Activated T-cell treated with anti-CD3 and anti-CD28 coated beads, Interleukin-2, amount 50 U/mL, for 4 hours (primary cell): ENCODE measurements at regions not wholly inside any gene's neighbourhood (a gene's known extent, or its start where the extent isn't known, plus 50 kb on each side); places are given as distances from the start of the nearest gene placed in this dataset.

Experiments used
- ATAC-seq, 2 donors: fragments of 200-7000 bp; cut with Tn5 transposase; one replicate each; pipeline ENCODE4 v1.10.0; 2021
- DNase-seq: peaks from one replicate; pipeline ENCODE4 v3.0.0-alpha.2; 2020
- H3K27me3 Mint-ChIP-seq: one replicate; pipeline ENCODE4 v1.8.0; 2021; ENCODE audit warnings: low read depth, mixed read lengths
- H3K36me3 Mint-ChIP-seq: one replicate; pipeline ENCODE4 v1.8.0; 2022; ENCODE audit warnings: mixed read lengths; ENCODE audit not compliant: insufficient read depth
- H3K4me1 Mint-ChIP-seq: one replicate; pipeline ENCODE4 v1.8.0; 2021; ENCODE audit warnings: low read depth, mixed read lengths
- H3K4me3 Mint-ChIP-seq: one replicate; pipeline ENCODE4 v1.8.0; 2021; ENCODE audit warnings: mild to moderate bottlenecking, moderate library complexity, mixed read lengths
- H3K9me3 Mint-ChIP-seq: one replicate; pipeline ENCODE4 v1.8.0; 2021; ENCODE audit warnings: mixed read lengths

DNA sequence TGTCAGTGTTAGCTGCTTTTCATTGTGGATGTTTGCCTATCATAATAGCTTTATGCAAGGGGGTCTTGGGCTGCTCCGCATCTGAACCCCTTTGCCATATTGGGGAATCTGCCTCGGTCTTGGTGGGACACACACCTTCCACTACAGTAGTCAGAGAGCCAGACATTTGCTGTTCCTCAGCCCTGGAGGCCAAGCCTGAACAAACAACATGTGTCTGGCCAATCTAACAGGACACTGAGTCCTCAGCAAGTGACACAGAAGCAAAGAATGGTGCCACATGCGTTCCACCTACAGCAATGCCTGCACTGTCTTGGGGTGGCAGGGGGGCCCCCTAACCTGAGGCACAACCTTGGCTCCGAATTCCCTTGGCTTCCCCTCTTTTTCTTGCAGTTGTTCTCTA is 243.9 kb downstream of the LY86 start:
- no peak overlapping the region for H3K4me3 Mint-ChIP-seq
- no peaks in the 10 kb centered on the region for H3K9me3 Mint-ChIP-seq
- no peak for ATAC-seq
- no peaks in the 10 kb centered on the region for H3K36me3 Mint-ChIP-seq
- no peaks in the 10 kb centered on the region for H3K4me1 Mint-ChIP-seq
- no peak for DNase-seq
- H3K27me3 Mint-ChIP-seq = peaks cover 4% of the 10 kb centered on the region

GRCh38 chr6:6834356-6835222 is 246.1 kb downstream of the LY86 start:
- Mint-ChIP-seq H3K4me1 (no peaks in the 10 kb centered on the region), H3K9me3 (no peaks in the 10 kb centered on the region), H3K27me3 (peaks cover 8% of the 10 kb centered on the region), H3K4me3 (no peak overlapping the region), H3K36me3 (no peaks in the 10 kb centered on the region)
- no peak for ATAC-seq
- no peak for DNase-seq

DNA sequence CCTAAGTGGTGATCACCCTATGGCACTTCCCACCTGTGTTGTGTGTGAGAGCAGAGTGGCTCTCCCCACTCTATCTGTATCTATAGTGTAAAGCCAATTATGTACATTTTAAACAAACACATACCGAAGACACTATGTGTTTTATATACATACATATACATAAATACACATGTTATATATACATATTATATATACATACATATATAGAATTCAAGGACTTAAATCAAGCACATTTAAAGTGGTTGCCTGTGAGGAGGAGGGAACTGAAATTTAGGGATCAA is 246.6 kb downstream of the LY86 start:
- H3K4me3 Mint-ChIP-seq = no peak overlapping the region
- H3K27me3 Mint-ChIP-seq = peaks cover 9% of the 10 kb centered on the region
- no peaks in the 10 kb centered on the region for H3K4me1 Mint-ChIP-seq
- no peaks in the 10 kb centered on the region for H3K36me3 Mint-ChIP-seq
- H3K9me3 Mint-ChIP-seq = no peaks in the 10 kb centered on the region
- ATAC-seq = no peak
- no peak for DNase-seq

- Mint-ChIP-seq H3K36me3 (no peaks in the 10 kb centered on the region), H3K4me1 (no peaks in the 10 kb centered on the region), H3K4me3 (no peak overlapping the region), H3K9me3 (no peaks in the 10 kb centered on the region), H3K27me3 (peaks cover 14% of the 10 kb centered on the region)
- DNase-seq (no peak), ATAC-seq (no peak)
These were observed 248.3 kb downstream of the LY86 start for GRCh38 chr6:6836609-6837406.

DNA sequence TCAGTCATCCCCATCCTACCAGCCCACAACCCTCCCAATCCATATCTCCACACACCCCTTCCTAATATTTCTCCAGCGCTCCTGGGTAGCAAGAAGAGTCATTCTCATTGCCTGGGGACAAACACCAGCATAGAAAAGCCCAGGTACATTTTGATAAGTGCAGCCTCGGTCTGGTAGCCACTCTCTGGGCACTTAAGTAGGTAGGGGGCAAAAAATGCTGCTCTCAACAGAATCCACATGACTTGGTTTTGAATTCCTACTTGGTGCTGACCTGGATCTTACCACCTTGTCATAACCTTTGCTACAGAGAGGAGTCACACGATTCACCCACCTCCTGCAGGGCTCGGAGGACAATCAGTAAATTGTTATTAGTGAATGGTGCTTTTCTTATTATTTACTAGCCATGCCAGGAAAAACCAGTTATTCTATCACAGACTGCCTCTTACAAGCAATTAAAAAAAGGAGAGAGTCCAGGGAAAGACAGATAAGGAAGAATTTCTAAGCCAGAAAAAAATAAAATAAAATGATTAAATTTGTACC is 249.1 kb downstream of the LY86 start:
- H3K27me3 Mint-ChIP-seq = peaks cover 14% of the 10 kb centered on the region
- no peaks in the 10 kb centered on the region for H3K4me1 Mint-ChIP-seq
- no peaks in the 10 kb centered on the region for H3K9me3 Mint-ChIP-seq
- no peak overlapping the region for H3K4me3 Mint-ChIP-seq
- ATAC-seq = no peak
- H3K36me3 Mint-ChIP-seq = no peaks in the 10 kb centered on the region
- DNase-seq = no peak

- peaks cover 14% of the 10 kb centered on the region for H3K27me3 Mint-ChIP-seq
- H3K4me3 Mint-ChIP-seq = no peak overlapping the region
- no peaks in the 10 kb centered on the region for H3K4me1 Mint-ChIP-seq
- ATAC-seq (no peak), DNase-seq (no peak)
- H3K36me3 Mint-ChIP-seq = no peaks in the 10 kb centered on the region
- H3K9me3 Mint-ChIP-seq = peaks cover 11% of the 10 kb centered on the region
These were observed 252.3 kb downstream of the LY86 start for GRCh38 chr6:6840831-6841291.

- no peak overlapping the region for H3K4me3 Mint-ChIP-seq
- ATAC-seq = no peak
- H3K4me1 Mint-ChIP-seq = no peaks in the 10 kb centered on the region
- DNase-seq = no peak
- no peaks in the 10 kb centered on the region for H3K36me3 Mint-ChIP-seq
- H3K27me3 Mint-ChIP-seq = peaks cover 14% of the 10 kb centered on the region
- peaks cover 17% of the 10 kb centered on the region for H3K9me3 Mint-ChIP-seq
These were observed 253.1 kb downstream of the LY86 start for GRCh38 chr6:6841571-6841970.

DNA sequence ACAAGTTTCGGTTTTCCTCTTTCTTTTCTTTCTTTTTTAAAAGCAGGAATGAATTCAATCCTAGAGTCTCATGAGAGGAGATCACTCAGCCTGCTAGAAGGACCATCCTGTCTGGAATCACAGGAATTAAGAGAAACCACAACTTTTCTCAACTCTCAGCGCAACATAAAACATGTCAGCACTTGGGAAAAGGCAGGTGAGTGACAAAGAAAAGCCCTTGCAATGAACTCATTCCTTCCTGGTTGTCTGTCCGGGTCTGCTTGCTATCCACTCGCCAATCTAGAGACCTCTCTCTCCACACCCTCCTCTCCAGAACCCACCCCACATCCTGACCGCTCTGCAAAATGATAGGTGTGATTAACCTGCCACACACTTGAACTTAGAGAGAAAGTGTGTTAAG is 253.8 kb downstream of the LY86 start:
- peaks cover 17% of the 10 kb centered on the region for H3K9me3 Mint-ChIP-seq
- no peak for DNase-seq
- no peak for ATAC-seq
- no peaks in the 10 kb centered on the region for H3K4me1 Mint-ChIP-seq
- H3K36me3 Mint-ChIP-seq = no peaks in the 10 kb centered on the region
- peaks cover 14% of the 10 kb centered on the region for H3K27me3 Mint-ChIP-seq
- H3K4me3 Mint-ChIP-seq = no peak overlapping the region

- ATAC-seq (no peak), DNase-seq (no peak)
- peaks cover 17% of the 10 kb centered on the region for H3K9me3 Mint-ChIP-seq
- no peaks in the 10 kb centered on the region for H3K4me1 Mint-ChIP-seq
- no peaks in the 10 kb centered on the region for H3K36me3 Mint-ChIP-seq
- H3K4me3 Mint-ChIP-seq = no peak overlapping the region
- peaks cover 12% of the 10 kb centered on the region for H3K27me3 Mint-ChIP-seq
These were observed 254.6 kb downstream of the LY86 start for GRCh38 chr6:6843057-6843627.

- Mint-ChIP-seq H3K4me1 (no peaks in the 10 kb centered on the region), H3K9me3 (peaks cover 17% of the 10 kb centered on the region), H3K27me3 (peaks cover 12% of the 10 kb centered on the region), H3K36me3 (no peaks in the 10 kb centered on the region), H3K4me3 (no peak overlapping the region)
- ATAC-seq (no peak), DNase-seq (no peak)
These were observed 255.3 kb downstream of the LY86 start for GRCh38 chr6:6843777-6844176.

DNA sequence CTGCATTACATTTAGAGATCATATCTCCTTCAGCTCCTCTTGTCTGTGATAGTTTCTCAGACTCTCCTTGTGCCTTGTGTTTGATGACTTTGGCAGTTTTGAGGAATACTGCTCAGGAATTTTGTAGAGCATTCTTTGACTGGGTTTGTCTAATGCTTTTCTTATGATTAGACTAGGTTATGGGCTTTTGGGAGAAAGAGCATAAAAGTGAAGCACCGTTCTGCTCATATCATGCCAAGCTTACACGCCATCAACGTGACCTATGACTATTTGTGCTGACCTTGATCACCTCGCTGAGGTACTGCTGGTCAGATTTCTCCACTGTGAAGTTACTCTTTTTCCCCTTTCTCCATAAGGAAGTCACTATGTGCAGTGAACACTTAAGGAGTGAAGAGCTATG is 256.0 kb downstream of the LY86 start:
- DNase-seq = no peak
- H3K4me3 Mint-ChIP-seq = no peak overlapping the region
- H3K36me3 Mint-ChIP-seq = no peaks in the 10 kb centered on the region
- no peaks in the 10 kb centered on the region for H3K4me1 Mint-ChIP-seq
- H3K9me3 Mint-ChIP-seq = peaks cover 17% of the 10 kb centered on the region
- peaks cover 9% of the 10 kb centered on the region for H3K27me3 Mint-ChIP-seq
- no peak for ATAC-seq

GRCh38 chr6:6845603-6846002 is 257.1 kb downstream of the LY86 start:
- no peak for ATAC-seq
- no peaks in the 10 kb centered on the region for H3K36me3 Mint-ChIP-seq
- H3K9me3 Mint-ChIP-seq = peaks cover 17% of the 10 kb centered on the region

GRCh38 chr6:6847591-6847990 is 259.1 kb downstream of the LY86 start:
- H3K27me3 Mint-ChIP-seq = no peaks in the 10 kb centered on the region
- H3K9me3 Mint-ChIP-seq = peaks cover 17% of the 10 kb centered on the region
- H3K4me1 Mint-ChIP-seq = no peaks in the 10 kb centered on the region
- no peak overlapping the region for H3K4me3 Mint-ChIP-seq
- ATAC-seq = no peak
- DNase-seq = no peak
- no peaks in the 10 kb centered on the region for H3K36me3 Mint-ChIP-seq

More at GRCh38 chr6:6845603-6846002, 257.1 kb downstream of the LY86 start:
- H3K4me1 Mint-ChIP-seq = no peaks in the 10 kb centered on the region
- no peak for DNase-seq
- no peak overlapping the region for H3K4me3 Mint-ChIP-seq
- H3K27me3 Mint-ChIP-seq = peaks cover 6% of the 10 kb centered on the region

DNA sequence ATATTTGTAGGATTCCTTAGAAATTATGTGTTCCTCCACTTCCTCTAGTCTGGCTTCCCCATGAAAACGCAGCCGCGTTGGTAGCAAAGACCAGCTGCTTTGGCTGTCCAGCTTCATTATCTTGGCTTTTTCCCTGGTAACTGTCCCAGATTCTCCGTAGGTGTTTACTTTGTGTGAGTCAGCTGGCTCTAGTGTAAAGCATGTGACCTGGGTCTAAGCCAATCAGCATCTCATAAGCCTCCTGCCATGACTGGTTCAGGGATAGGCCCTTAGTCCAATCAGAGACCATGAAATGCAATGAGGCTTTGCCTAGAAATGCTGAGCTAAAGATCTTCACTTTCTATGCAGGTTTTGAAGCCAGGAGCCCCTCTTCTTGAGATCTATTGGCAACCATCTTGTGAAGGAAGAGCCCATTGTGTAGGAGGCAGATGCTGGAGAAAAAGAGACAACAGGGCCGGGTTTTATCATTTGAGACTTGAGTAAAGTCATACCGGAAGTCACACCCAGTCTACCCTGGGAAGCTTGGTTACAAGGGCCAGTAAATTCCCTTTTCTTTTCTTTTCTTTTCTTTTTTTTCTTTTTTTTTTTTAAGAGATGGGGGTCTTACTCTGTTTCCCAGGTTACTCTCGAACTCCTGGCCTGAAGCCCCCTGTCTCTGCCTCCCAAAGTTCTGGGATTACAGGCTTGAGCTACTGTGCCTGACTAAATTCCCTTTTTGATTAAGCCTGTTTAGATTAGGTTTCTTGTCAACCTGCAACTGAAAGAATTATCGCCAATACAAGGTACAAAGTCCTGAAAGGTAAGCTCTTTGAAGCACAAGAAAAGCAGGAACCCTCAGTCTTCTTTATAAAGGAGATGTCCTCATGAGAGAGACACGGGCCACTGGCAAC is 256.5 kb upstream of the RREB1 start:
- Mint-ChIP-seq H3K36me3 (no peaks in the 10 kb centered on the region), H3K4me1 (peaks cover 5% of the 10 kb centered on the region), H3K9me3 (peaks cover 2% of the 10 kb centered on the region), H3K27me3 (no peaks in the 10 kb centered on the region), H3K4me3 (no peak overlapping the region)
- DNase-seq = no peak
- no peak for ATAC-seq
